ENCODE measurements at regions not wholly inside any gene's neighbourhood (a gene's known extent, or its start where the extent isn't known, plus 50 kb on each side); places are given as distances from the start of the nearest gene placed in this dataset.
A peak's percentile ranks its signal among the peaks of the same experiment; 100 is the strongest.

- no peak for TF ChIP-seq CTCF (IDR thresholded peaks at IDR 0.05; ENCODE audit: extremely low read depth, low read depth, low read length)
- Histone ChIP-seq H3K79me2 (ENCODE audit: insufficient read depth, low read length) (no peaks in the 10 kb centered on the region), H4K20me1 (ENCODE audit: insufficient read depth, low read length) (no peaks in the 10 kb centered on the region), H3K36me3 (ENCODE audit: insufficient read depth, low read length) (no peaks in the 10 kb centered on the region), H3K4me3 (ENCODE audit: insufficient read depth, low read length) (no peak overlapping the region), H3K27me3 (ENCODE audit: insufficient read depth, low read length) (no peaks in the 10 kb centered on the region), H3K4me2 (ENCODE audit: insufficient read depth, low read length) (no peak overlapping the region), H3K27ac (ENCODE audit: low read depth, low read length) (no peak overlapping the region), H3K4me1 (ENCODE audit: insufficient read depth, low read length) (no peaks in the 10 kb centered on the region), H3K9me3 (ENCODE audit: low read depth, low read length) (no peaks in the 10 kb centered on the region), H2AFZ (ENCODE audit: low read length) (no peak overlapping the region)
- no peak for DNase-seq (ENCODE audit: insufficient read length, low spot score, missing footprints)
These were observed 158.4 kb upstream of the NAALADL2 start for GRCh38 chr3:174700736-174701135.

- no peaks in the 10 kb centered on the region for H3K9me3 ChIP-seq (ENCODE audit: low read depth, low read length)
- H2AFZ ChIP-seq (ENCODE audit: low read length) = no peak overlapping the region
- no peaks in the 10 kb centered on the region for H3K4me1 ChIP-seq (ENCODE audit: insufficient read depth, low read length)
- H4K20me1 ChIP-seq (ENCODE audit: insufficient read depth, low read length) = no peaks in the 10 kb centered on the region
- no peak overlapping the region for H3K4me3 ChIP-seq (ENCODE audit: insufficient read depth, low read length)
- no peaks in the 10 kb centered on the region for H3K79me2 ChIP-seq (ENCODE audit: insufficient read depth, low read length)
- H3K27ac ChIP-seq (ENCODE audit: low read depth, low read length) = no peak overlapping the region
- H3K36me3 ChIP-seq (ENCODE audit: insufficient read depth, low read length) = no peaks in the 10 kb centered on the region
- no peaks in the 10 kb centered on the region for H3K27me3 ChIP-seq (ENCODE audit: insufficient read depth, low read length)
- DNase-seq (ENCODE audit: insufficient read length, low spot score, missing footprints) = peak; percentile 34
- no peak for TF ChIP-seq CTCF (IDR thresholded peaks at IDR 0.05; ENCODE audit: extremely low read depth, low read depth, low read length)
- H3K4me2 ChIP-seq (ENCODE audit: insufficient read depth, low read length) = no peak overlapping the region
These were observed 148.5 kb upstream of the NAALADL2 start for GRCh38 chr3:174710612-174711011.

- H3K27me3 ChIP-seq (ENCODE audit: insufficient read depth, low read length) = no peaks in the 10 kb centered on the region
- H3K36me3 ChIP-seq (ENCODE audit: insufficient read depth, low read length) = no peaks in the 10 kb centered on the region
- H3K9me3 ChIP-seq (ENCODE audit: low read depth, low read length) = no peaks in the 10 kb centered on the region
- no peak overlapping the region for H3K27ac ChIP-seq (ENCODE audit: low read depth, low read length)
- no peaks in the 10 kb centered on the region for H3K79me2 ChIP-seq (ENCODE audit: insufficient read depth, low read length)
- H2AFZ ChIP-seq (ENCODE audit: low read length) = no peak overlapping the region
- no peak for TF ChIP-seq CTCF (IDR thresholded peaks at IDR 0.05; ENCODE audit: extremely low read depth, low read depth, low read length)
- no peak overlapping the region for H3K4me3 ChIP-seq (ENCODE audit: insufficient read depth, low read length)
- no peak overlapping the region for H3K4me2 ChIP-seq (ENCODE audit: insufficient read depth, low read length)
- no peaks in the 10 kb centered on the region for H3K4me1 ChIP-seq (ENCODE audit: insufficient read depth, low read length)
- no peaks in the 10 kb centered on the region for H4K20me1 ChIP-seq (ENCODE audit: insufficient read depth, low read length)
- DNase-seq (ENCODE audit: insufficient read length, low spot score, missing footprints) = no peak
These were observed 143.7 kb upstream of the NAALADL2 start for GRCh38 chr3:174715386-174715785.

GRCh38 chr3:174716956-174717505, 142.1 kb upstream of the NAALADL2 start:
- Histone ChIP-seq H3K9me3 (ENCODE audit: low read depth, low read length) (no peaks in the 10 kb centered on the region), H3K27ac (ENCODE audit: low read depth, low read length) (no peak overlapping the region)

More at GRCh38 chr3:174716956-174717505, 142.1 kb upstream of the NAALADL2 start:
- Histone ChIP-seq H3K4me3 (ENCODE audit: insufficient read depth, low read length) (no peak overlapping the region), H3K4me1 (ENCODE audit: insufficient read depth, low read length) (no peaks in the 10 kb centered on the region), H3K4me2 (ENCODE audit: insufficient read depth, low read length) (no peak overlapping the region), H4K20me1 (ENCODE audit: insufficient read depth, low read length) (no peaks in the 10 kb centered on the region), H3K36me3 (ENCODE audit: insufficient read depth, low read length) (no peaks in the 10 kb centered on the region), H3K27me3 (ENCODE audit: insufficient read depth, low read length) (no peaks in the 10 kb centered on the region), H3K79me2 (ENCODE audit: insufficient read depth, low read length) (no peaks in the 10 kb centered on the region), H2AFZ (ENCODE audit: low read length) (no peak overlapping the region)
- DNase-seq (ENCODE audit: insufficient read length, low spot score, missing footprints) = no peak
- TF ChIP-seq CTCF (IDR thresholded peaks at IDR 0.05; ENCODE audit: extremely low read depth, low read depth, low read length) = no peak
